Endothelial cell of umbilical vein (primary cell): ENCODE measurements at regions not wholly inside any gene's neighbourhood (a gene's known extent, or its start where the extent isn't known, plus 50 kb on each side); places are given as distances from the start of the nearest gene placed in this dataset.

Experiments used
- BruUV-seq: library from RNA; stranded (reverse); fragments of 400-500 nt; replicated peaks from 2 replicates; lab custom pipeline; 2021; lab: Mats Ljungman, UMichigan
- CTCF ChIA-PET: fragments of 300-600, 350-600 bp; sonication (Branson Sonifier 250); formaldehyde crosslinking; loops from one replicate; lab custom pipeline; 2021; ENCODE audit warnings: antibody characterized with exemption, inconsistent platforms; lab: Charles Lee
- POLR2A ChIA-PET: fragments of 300-600, 350-600 bp; sonication (Branson Sonifier 250); formaldehyde crosslinking; loops from one replicate; lab custom pipeline; 2021; ENCODE audit warnings: antibody characterized with exemption, inconsistent platforms; lab: Charles Lee
- DNase-seq: peaks from one replicate; pipeline ENCODE4 v3.0.0-alpha.2; 2011; ENCODE audit warnings: low read depth, low spot score
- FAIRE-seq: peaks from 2 replicates; lab custom pipeline; 2011; peaks lifted over from hg19 to GRCh38; lab: Jason Lieb, UNC
- H2AFZ ChIP-seq: 2 replicates; pipeline ENCODE4 v1.6.0; 2012; ENCODE audit warnings: low read depth, low read length, control low read depth, inconsistent platforms
- H3K27ac ChIP-seq: 2 replicates; pipeline ENCODE4 v1.5.1; 2011; ENCODE audit warnings: low read depth, mild to moderate bottlenecking, control low read depth, low read length, moderate library complexity; ENCODE audit not compliant: insufficient read depth
- H3K27me3 ChIP-seq, 2 experiments: 2 replicates each; pipeline versions ENCODE4 v1.6.0 to v1.6.1; 2011; ENCODE audit warnings: low read length in 2 of 2, mixed read lengths in 1 of 2; ENCODE audit not compliant: control insufficient read depth in 2 of 2, insufficient read depth in 2 of 2
- H3K36me3 ChIP-seq, 2 experiments: 2 replicates in 1 of 2; 3 replicates in 1 of 2; pipeline ENCODE4 v1.5.1; 2011; ENCODE audit warnings: low read length in 2 of 2, mild to moderate bottlenecking in 1 of 2, moderate library complexity in 1 of 2; ENCODE audit not compliant: control insufficient read depth in 2 of 2, insufficient read depth in 2 of 2; ENCODE audit errors: extremely low read depth in 1 of 2
- H3K4me1 ChIP-seq: 3 replicates; pipeline ENCODE4 v1.5.1; 2011; ENCODE audit warnings: mild to moderate bottlenecking, low read length; ENCODE audit not compliant: control insufficient read depth, insufficient read depth; ENCODE audit errors: extremely low read depth
- H3K4me2 ChIP-seq: 2 replicates; pipeline ENCODE4 v1.6.1; 2011; ENCODE audit warnings: low read length, control low read depth, mixed read lengths; ENCODE audit not compliant: insufficient read depth
- H3K4me3 ChIP-seq, 3 experiments: fragments of 200-600 bp in 1 of 3; sonication (generic), shearing (Covaris generic) in 1 of 3; replicated peaks in 1 of 3; 2 replicates each; pipeline ENCODE4 v1.5.1; 2011 to 2016; ENCODE audit warnings: control low read depth in 3 of 3, low read length in 3 of 3, mild to moderate bottlenecking in 2 of 3, inconsistent platforms in 1 of 3, low read depth in 1 of 3, moderate library complexity in 1 of 3; ENCODE audit not compliant: insufficient read depth in 1 of 3
- H3K79me2 ChIP-seq: 2 replicates; pipeline ENCODE4 v1.6.0; 2012; ENCODE audit warnings: low read length, inconsistent platforms; ENCODE audit not compliant: control insufficient read depth, insufficient read depth
- H3K9ac ChIP-seq: replicated peaks from 2 replicates; pipeline ENCODE3; 2011; ENCODE audit warnings: low read length, control low read depth; ENCODE audit not compliant: insufficient read depth; ENCODE audit errors: extremely low read depth
- H3K9me1 ChIP-seq: replicated peaks from 3 replicates; pipeline ENCODE4 v1.6.0; 2011; ENCODE audit warnings: mild to moderate bottlenecking, low read length; ENCODE audit not compliant: control insufficient read depth, insufficient read depth; ENCODE audit errors: extremely low read depth
- H3K9me3 ChIP-seq: replicated peaks from 2 replicates; pipeline ENCODE4 v1.5.1; 2012; ENCODE audit warnings: low read length, inconsistent platforms; ENCODE audit not compliant: control insufficient read depth, insufficient read depth
- H4K20me1 ChIP-seq: replicated peaks from 2 replicates; pipeline ENCODE3; 2011; ENCODE audit warnings: mild to moderate bottlenecking, low read length; ENCODE audit not compliant: control insufficient read depth, insufficient read depth; ENCODE audit errors: extremely low read depth
- EZH2 ChIP-seq: IDR thresholded peaks from 2 replicates; pipeline ENCODE4 v1.6.1; 2012; ENCODE audit warnings: borderline replicate concordance, low read depth, mild to moderate bottlenecking, moderate library complexity, low read length, inconsistent platforms; ENCODE audit not compliant: severe bottlenecking
- FOS ChIP-seq: IDR thresholded peaks from 2 replicates; pipeline ENCODE4 v1.6.1; 2011; ENCODE audit warnings: mild to moderate bottlenecking, low read length, moderate library complexity, borderline replicate concordance; ENCODE audit not compliant: insufficient read depth
- GATA2 ChIP-seq: IDR thresholded peaks from 2 replicates; pipeline ENCODE4 v1.7.0; 2011; ENCODE audit warnings: low read depth, mild to moderate bottlenecking, moderate library complexity, mixed read lengths, low read length; ENCODE audit not compliant: insufficient read length, insufficient read depth
- JUN ChIP-seq: IDR thresholded peaks from 2 replicates; pipeline ENCODE4 v1.6.1; 2011; ENCODE audit warnings: borderline replicate concordance, low read depth; ENCODE audit not compliant: insufficient read length, insufficient read depth
- MYC ChIP-seq: IDR thresholded peaks from one replicate; pipeline ENCODE4 v1.6.1; 2011; ENCODE audit warnings: mild to moderate bottlenecking, low read depth, low read length
- POLR2A ChIP-seq: IDR thresholded peaks from 2 replicates; pipeline ENCODE4 v1.6.1; 2012; ENCODE audit warnings: low read depth, mild to moderate bottlenecking, control low read depth, low read length
- POLR2AphosphoS5 ChIP-seq: IDR thresholded peaks from 2 replicates; pipeline ENCODE4 v1.6.1; 2012; ENCODE audit warnings: low read depth, mild to moderate bottlenecking, control low read depth, low read length, moderate library complexity; ENCODE audit not compliant: insufficient read depth
- dilution Hi-C: fragments of 300-500 bp; cut with MboI; formaldehyde crosslinking; loops from one replicate; pipeline ENCODE4 v1.15.0; 2019; ENCODE audit warnings: low sequenced_read_pairs; ENCODE audit not compliant: extremely low pct_ligation_motif_present
- intact Hi-C: fragments of 100-400 bp; cut with micrococcal nuclease; formaldehyde crosslinking; loops from one replicate; pipeline ENCODE4 v1.10.0; 2022
- TF ChIP-seq, protein P1 (sequence below), 2 donors: IDR thresholded peaks; 1 replicate in 1 of 2; 2 replicates in 1 of 2; pipeline ENCODE4 v1.5.1; 2011; ENCODE audit warnings: low read length in 2 of 2, mild to moderate bottlenecking in 2 of 2, moderate library complexity in 2 of 2, control low read depth in 1 of 2, inconsistent platforms in 1 of 2, low read depth in 1 of 2; ENCODE audit not compliant: insufficient read depth in 1 of 2; ENCODE audit errors: extremely low read depth in 1 of 2
- TF ChIP-seq, protein P2 (sequence below): IDR thresholded peaks from 2 replicates; pipeline ENCODE4 v1.6.1; 2011; ENCODE audit not compliant: insufficient read depth, insufficient read length

DNA sequence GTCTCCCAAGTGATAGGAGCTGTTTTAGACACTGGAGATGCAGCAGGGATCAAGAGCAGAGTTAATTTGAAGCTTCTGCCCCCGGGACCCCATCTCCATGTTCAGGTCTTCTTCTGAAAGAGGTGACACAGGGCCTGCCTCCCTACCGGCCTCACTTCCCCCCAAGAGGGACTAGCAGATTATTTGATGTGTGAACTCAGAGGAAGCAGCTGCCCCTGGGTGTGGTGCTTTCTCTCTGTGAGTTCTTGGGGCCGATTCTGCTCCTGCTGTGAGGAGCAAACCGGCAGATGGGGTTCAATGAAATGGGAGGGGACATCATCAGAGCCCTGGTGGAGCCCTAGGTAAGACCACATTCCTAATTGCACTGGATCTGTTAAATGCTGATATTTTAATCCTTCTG is 193.4 kb downstream of the FBXO15 start:
- Histone ChIP-seq H4K20me1 (no peaks in the 10 kb centered on the region), H3K4me1 (no peaks in the 10 kb centered on the region), H3K9me3 (peaks cover 2% of the 10 kb centered on the region), H3K9me1 (no peaks in the 10 kb centered on the region), H3K36me3 (no peaks in the 10 kb centered on the region), H3K27ac (no peak overlapping the region), H3K9ac (no peak overlapping the region), H3K4me2 (no peak overlapping the region), H2AFZ (no peak overlapping the region), H3K4me3 (no peak overlapping the region), H3K79me2 (no peaks in the 10 kb centered on the region), H3K27me3 (no peaks in the 10 kb centered on the region)
- POLR2A ChIA-PET = no interaction called here
- CTCF ChIA-PET = no interaction called here
- intact Hi-C loops = no loop called here
- BruUV-seq = no TSS peak
- DNase-seq = no peak
- dilution Hi-C loops = no loop called here
- FAIRE-seq = no peak
- TF ChIP-seq, protein P1, sequence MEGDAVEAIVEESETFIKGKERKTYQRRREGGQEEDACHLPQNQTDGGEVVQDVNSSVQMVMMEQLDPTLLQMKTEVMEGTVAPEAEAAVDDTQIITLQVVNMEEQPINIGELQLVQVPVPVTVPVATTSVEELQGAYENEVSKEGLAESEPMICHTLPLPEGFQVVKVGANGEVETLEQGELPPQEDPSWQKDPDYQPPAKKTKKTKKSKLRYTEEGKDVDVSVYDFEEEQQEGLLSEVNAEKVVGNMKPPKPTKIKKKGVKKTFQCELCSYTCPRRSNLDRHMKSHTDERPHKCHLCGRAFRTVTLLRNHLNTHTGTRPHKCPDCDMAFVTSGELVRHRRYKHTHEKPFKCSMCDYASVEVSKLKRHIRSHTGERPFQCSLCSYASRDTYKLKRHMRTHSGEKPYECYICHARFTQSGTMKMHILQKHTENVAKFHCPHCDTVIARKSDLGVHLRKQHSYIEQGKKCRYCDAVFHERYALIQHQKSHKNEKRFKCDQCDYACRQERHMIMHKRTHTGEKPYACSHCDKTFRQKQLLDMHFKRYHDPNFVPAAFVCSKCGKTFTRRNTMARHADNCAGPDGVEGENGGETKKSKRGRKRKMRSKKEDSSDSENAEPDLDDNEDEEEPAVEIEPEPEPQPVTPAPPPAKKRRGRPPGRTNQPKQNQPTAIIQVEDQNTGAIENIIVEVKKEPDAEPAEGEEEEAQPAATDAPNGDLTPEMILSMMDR (IDR thresholded peaks at IDR 0.05; ENCODE audit: extremely low read depth in 1 of 2, insufficient read depth in 1 of 2, low read depth in 1 of 2, low read length in 2 of 2) = no peak
- TF ChIP-seq EZH2 = no peak
- no peak for TF ChIP-seq GATA2
- TF ChIP-seq POLR2AphosphoS5 = no peak
- TF ChIP-seq MYC = no peak
- no peak for TF ChIP-seq POLR2A
- TF ChIP-seq, protein P2, sequence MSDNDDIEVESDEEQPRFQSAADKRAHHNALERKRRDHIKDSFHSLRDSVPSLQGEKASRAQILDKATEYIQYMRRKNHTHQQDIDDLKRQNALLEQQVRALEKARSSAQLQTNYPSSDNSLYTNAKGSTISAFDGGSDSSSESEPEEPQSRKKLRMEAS = no peak
- TF ChIP-seq JUN = no peak
- TF ChIP-seq FOS = no peak
